ENCODE measurements at regions not wholly inside any gene's neighbourhood (a gene's known extent, or its start where the extent isn't known, plus 50 kb on each side); places are given as distances from the start of the nearest gene placed in this dataset.

GRCh38 chr12:19909418-19909817 lies 458.9 kb upstream of the PDE3A start:
- TF ChIP-seq POLR2A (IDR thresholded peaks at IDR 0.05) (no peak), CTCF (IDR thresholded peaks at IDR 0.05) (no peak)

All from Peyer's patch (tissue), 4 donors.